ENCODE measurements at regions not wholly inside any gene's neighbourhood (a gene's known extent, or its start where the extent isn't known, plus 50 kb on each side); places are given as distances from the start of the nearest gene placed in this dataset.

DNA sequence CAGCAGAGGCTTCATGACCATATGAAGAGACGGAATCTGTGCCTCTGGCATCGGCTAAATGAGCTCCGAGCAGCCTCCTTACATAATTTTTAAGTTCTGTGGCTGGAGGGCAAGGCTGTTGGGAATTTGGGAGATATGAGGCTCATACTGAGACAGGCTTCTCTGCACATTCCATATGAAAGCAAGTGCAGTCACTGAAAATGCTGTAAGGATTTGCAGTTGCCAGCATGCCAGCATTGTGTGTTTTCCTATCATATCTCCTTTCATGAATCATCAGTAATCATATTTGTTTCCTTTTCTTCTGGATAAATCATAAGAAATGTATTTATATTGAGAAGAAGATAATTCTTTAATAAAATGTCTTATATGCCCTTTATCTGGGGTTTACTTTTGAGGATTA, 775.4 kb downstream of the SEMA5A start:
- Histone ChIP-seq H3K4me3 (no peak overlapping the region), H3K4me1 (replicated peaks) (no peaks in the 10 kb centered on the region; the same call in 1 of the 2 replicates), H3K27ac (no peak overlapping the region), H3K9me3 (replicated peaks) (no peaks in the 10 kb centered on the region), H3K36me3 (no peaks in the 10 kb centered on the region), H3K27me3 (replicated peaks) (no peaks in the 10 kb centered on the region)
- no peak for DNase-seq (ENCODE audit: low read depth in 1 of 2, low spot score in 2 of 2)

DNA sequence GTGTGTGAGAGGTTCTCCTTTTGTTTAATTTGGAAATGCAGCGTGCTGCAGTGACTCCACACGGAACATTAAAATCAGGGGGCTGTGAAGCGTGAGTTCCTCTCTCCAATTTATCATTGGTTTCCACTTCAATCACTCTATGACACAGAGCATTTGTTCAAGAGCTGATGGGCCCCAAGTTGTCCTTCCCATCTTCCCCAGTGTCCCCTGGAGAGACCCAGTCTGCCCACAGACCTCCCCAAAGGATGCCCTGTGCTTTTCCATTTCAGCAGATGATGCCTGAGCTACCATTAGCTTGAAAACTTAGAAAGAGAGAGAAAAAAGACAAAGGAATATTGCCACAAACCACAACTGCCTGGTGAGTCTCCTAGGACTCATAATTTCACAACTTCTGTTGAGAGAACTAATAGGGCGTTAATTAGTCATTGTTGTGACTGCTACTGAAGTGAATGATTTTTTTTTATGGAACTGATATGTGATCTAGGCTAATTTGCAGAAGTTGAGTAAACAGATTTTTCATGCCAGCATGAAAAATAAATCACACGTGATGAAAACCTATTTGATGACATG, 772.7 kb downstream of the SEMA5A start:
- Histone ChIP-seq H3K4me1 (replicated peaks) (no peaks in the 10 kb centered on the region; the same call in 1 of the 2 replicates), H3K36me3 (no peaks in the 10 kb centered on the region), H3K27me3 (replicated peaks) (no peaks in the 10 kb centered on the region), H3K4me3 (no peak overlapping the region), H3K9me3 (replicated peaks) (no peaks in the 10 kb centered on the region), H3K27ac (no peak overlapping the region)
- no peak for DNase-seq (ENCODE audit: low read depth in 1 of 2, low spot score in 2 of 2)

DNA sequence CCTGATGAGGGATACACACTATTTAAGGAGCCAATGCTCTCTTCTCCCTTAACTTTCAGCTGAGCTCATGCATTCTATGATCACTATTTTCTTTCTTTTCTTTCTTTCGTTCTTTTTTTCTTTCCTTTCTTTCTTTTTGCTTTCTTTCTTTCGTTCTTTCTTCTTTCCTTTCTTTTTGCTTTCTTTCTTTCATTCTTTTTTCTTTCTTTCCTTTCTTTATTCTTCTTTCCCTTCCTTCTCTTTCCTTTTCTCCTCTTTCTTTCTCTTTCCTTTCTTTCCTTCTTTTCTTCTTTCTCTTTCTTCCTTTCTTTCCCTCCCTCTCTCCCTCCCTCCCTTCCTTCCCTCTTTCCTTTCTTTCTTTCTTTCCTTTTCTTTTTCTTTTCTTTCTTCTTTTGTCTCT, 761.2 kb downstream of the SEMA5A start:
- no peaks in the 10 kb centered on the region for H3K27me3 ChIP-seq (replicated peaks)
- H3K4me1 ChIP-seq (replicated peaks) = no peaks in the 10 kb centered on the region; the same call in 1 of the 2 replicates
- no peak for DNase-seq (ENCODE audit: low read depth in 1 of 2, low spot score in 2 of 2)
- H3K4me3 ChIP-seq = no peak overlapping the region
- no peak overlapping the region for H3K27ac ChIP-seq
- H3K36me3 ChIP-seq = no peaks in the 10 kb centered on the region
- H3K9me3 ChIP-seq (replicated peaks) = no peaks in the 10 kb centered on the region

DNA sequence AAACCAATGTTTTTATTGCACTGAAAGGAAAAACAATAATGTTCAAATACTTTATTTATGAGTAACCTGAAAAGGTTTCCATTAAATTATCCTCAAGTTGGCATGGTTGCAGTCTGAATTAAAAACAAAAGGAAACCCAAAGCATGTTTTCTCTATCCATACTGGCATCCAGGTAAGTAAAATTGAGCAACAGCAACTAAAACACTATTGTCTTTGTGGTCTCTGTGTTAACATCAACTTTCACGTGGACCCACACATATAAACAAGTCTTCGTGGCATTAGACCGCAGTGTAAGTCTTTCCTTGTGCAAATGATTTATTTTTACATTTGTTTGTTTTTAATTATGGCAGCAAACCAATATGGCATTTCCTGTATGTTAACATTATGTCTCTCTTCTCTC, 757.6 kb downstream of the SEMA5A start:
- no peaks in the 10 kb centered on the region for H3K27me3 ChIP-seq (replicated peaks)
- no peaks in the 10 kb centered on the region for H3K9me3 ChIP-seq (replicated peaks)
- no peaks in the 10 kb centered on the region; the same call in 1 of the 2 replicates for H3K4me1 ChIP-seq (replicated peaks)
- H3K27ac ChIP-seq = no peak overlapping the region
- no peak for DNase-seq (ENCODE audit: low read depth in 1 of 2, low spot score in 2 of 2)
- no peak overlapping the region for H3K4me3 ChIP-seq
- no peaks in the 10 kb centered on the region for H3K36me3 ChIP-seq

DNA sequence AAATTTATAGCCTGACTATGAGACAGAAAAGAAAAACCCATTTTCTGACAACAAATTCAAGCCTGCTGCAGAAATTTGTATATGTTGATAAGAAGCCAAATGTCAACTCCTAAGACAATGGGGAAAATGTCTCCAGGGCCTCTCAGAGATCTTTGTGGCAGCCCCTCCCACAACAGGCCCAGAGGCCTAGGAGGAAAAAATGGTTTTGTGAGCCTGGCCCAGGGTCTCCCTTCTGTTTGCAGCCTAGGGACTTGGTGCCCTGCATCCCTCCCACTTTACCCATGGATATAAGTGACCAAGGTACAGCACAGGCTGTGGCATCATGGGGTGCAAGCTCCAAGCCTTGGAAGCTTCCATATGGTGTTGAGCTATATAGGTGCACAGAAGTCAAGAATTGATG, 740.2 kb downstream of the SEMA5A start:
- no peaks in the 10 kb centered on the region for H3K4me1 ChIP-seq (replicated peaks)
- H3K27ac ChIP-seq = no peak overlapping the region
- no peaks in the 10 kb centered on the region for H3K27me3 ChIP-seq (replicated peaks)
- DNase-seq (ENCODE audit: low read depth in 1 of 2, low spot score in 2 of 2) = no peak
- no peaks in the 10 kb centered on the region for H3K36me3 ChIP-seq
- no peak overlapping the region for H3K4me3 ChIP-seq
- peaks cover 3% of the 10 kb centered on the region; the same call in 1 of the 2 replicates for H3K9me3 ChIP-seq (replicated peaks)

DNA sequence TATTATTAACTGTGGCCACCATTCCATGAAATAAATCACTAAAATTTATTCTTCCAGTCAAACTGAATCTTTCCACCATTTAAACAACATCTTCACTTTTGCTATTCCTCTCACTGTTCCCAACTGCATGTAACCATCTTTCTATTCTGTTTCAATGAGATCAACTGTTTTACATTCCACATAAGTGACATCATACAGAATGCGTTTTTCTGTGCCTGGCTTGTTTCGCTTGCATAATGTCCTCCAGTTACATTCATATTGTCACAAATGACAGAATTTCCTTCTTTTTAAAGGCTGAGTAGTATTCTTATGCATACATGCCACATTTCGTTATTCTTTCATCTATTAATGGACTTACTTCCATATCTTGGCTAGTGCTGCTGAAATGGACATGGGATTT, 738.2 kb downstream of the SEMA5A start:
- Histone ChIP-seq H3K4me3 (no peak overlapping the region), H3K4me1 (replicated peaks) (no peaks in the 10 kb centered on the region), H3K36me3 (no peaks in the 10 kb centered on the region), H3K27ac (no peak overlapping the region), H3K27me3 (replicated peaks) (no peaks in the 10 kb centered on the region), H3K9me3 (replicated peaks) (peaks cover 3% of the 10 kb centered on the region; the same call in 1 of the 2 replicates)
- no peak for DNase-seq (ENCODE audit: low read depth in 1 of 2, low spot score in 2 of 2)

DNA sequence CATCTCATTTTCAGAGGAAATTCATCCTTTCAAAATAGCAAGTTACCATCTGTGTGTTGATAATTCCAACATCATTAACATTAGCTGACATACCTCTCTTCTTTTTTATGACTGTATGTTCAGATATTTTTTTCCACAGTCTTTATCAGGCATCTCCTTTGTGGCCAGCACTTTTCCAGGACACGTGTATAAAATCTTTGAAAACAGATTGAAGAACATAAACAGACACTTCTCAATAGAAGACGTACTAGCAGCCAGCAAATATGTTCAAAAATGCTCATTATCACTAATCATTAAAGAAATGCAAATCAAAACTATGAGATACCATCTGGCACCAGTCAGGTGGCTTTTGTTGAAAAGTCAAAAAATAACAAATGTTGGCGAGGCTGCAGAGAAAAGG, 734.3 kb downstream of the SEMA5A start:
- DNase-seq (ENCODE audit: low read depth in 1 of 2, low spot score in 2 of 2) = no peak

DNA sequence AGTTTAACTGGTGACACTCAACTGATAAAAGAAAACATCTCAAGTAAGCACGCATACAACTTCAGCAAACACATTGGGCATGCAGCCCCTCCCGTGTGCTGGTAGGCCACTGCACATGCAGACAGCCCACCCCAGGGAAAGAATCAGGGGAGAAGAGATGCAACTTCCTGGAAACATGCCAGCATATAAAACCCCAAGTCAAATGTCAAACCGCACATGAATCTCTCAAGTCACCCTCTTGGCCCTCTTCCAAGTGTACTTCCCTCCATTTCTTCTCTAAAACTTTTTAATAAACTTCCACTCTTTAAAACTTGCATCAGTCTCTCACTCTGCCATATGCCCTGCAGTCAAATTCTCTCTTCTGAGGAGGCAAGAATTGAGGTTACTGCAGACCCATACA, 732.7 kb downstream of the SEMA5A start:
- no peak for DNase-seq (ENCODE audit: low read depth in 1 of 2, low spot score in 2 of 2)
- Histone ChIP-seq H3K27me3 (replicated peaks) (no peaks in the 10 kb centered on the region), H3K9me3 (replicated peaks) (no peaks in the 10 kb centered on the region; the same call in 1 of the 2 replicates), H3K27ac (no peak overlapping the region), H3K4me1 (replicated peaks) (no peaks in the 10 kb centered on the region), H3K4me3 (no peak overlapping the region), H3K36me3 (no peaks in the 10 kb centered on the region)

More for the DNA sequence above, 734.3 kb downstream of the SEMA5A start:
- H3K4me1 ChIP-seq (replicated peaks) = no peaks in the 10 kb centered on the region
- no peaks in the 10 kb centered on the region; the same call in 1 of the 2 replicates for H3K9me3 ChIP-seq (replicated peaks)
- H3K36me3 ChIP-seq = no peaks in the 10 kb centered on the region
- H3K4me3 ChIP-seq = no peak overlapping the region
- no peaks in the 10 kb centered on the region for H3K27me3 ChIP-seq (replicated peaks)
- no peak overlapping the region for H3K27ac ChIP-seq

DNA sequence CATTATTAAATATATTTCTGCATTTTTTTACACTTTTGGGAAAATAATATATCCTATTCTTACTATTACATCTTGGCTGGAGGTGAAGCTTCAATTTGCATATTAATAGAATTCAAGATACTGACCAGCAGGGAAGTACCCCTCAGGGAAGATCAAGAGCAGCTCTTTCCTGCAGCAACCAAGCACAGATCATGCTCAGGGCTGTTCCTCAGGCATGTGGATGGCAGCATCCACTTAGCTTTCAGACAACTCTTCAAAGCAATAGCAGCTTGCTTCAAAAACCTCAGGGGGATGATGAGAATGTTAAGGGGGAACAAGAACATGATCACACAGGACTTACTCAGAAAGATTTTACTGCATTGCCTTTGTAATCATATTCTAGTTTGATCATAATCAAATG, 731.8 kb downstream of the SEMA5A start:
- DNase-seq (ENCODE audit: low read depth in 1 of 2, low spot score in 2 of 2) = no peak
- H3K36me3 ChIP-seq = no peaks in the 10 kb centered on the region
- no peak overlapping the region for H3K4me3 ChIP-seq
- no peaks in the 10 kb centered on the region; the same call in 1 of the 2 replicates for H3K9me3 ChIP-seq (replicated peaks)
- H3K4me1 ChIP-seq (replicated peaks) = no peaks in the 10 kb centered on the region
- no peaks in the 10 kb centered on the region for H3K27me3 ChIP-seq (replicated peaks)
- no peak overlapping the region for H3K27ac ChIP-seq

DNA sequence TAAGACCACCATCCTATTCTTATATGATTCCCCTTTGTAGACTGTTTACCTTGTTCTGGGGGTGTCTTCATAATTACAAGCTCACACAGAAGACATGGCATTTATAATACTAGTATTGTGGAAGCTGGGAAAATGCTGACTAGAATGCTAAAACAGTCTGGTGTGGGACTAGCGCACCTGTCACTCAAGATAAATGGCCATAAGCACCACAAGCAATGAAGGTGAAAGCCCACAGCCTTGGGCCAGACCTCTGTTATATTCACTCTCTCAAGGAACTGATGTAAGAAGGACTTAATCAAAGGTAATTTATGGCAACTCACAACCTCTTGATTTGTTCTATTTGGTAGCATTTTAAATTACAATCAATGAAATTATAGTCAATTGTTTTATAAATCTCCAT, 721.5 kb downstream of the SEMA5A start:
- H3K27me3 ChIP-seq (replicated peaks) = no peaks in the 10 kb centered on the region
- DNase-seq (ENCODE audit: low read depth in 1 of 2, low spot score in 2 of 2) = no peak
- H3K9me3 ChIP-seq (replicated peaks) = no peaks in the 10 kb centered on the region; the same call in 1 of the 2 replicates
- no peaks in the 10 kb centered on the region for H3K36me3 ChIP-seq
- H3K4me1 ChIP-seq (replicated peaks) = peaks cover 27% of the 10 kb centered on the region
- H3K4me3 ChIP-seq = no peak overlapping the region
- H3K27ac ChIP-seq = no peak overlapping the region

DNA sequence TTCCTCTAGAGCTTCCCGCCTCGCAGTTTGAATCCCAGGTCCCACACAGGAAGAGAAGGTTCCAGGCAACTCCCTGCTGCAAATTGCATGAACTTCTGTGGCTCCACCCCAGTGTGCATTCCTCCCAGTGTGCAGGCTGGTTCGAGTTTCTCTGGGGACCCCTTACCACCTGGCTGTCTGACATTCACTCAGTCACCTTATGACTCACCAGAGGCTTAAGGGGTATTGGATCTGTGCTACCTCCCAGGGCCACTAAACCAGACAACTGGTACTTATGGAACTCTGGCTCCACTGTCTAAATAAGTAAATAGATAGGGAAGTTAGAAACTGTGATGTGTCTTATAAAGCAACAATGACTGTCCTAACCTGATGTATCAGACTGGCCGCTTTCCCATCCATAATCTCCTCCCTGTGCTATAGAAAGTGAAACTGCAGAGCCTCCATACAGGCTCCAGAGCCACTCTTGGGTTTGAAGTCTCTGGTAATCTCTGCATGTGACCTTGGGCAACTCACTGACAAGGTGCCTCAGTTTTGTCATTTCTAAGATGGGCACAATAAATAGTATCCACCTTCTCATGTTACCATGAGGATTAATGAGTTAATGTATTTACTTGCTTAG, 720.6 kb downstream of the SEMA5A start:
- Histone ChIP-seq H3K36me3 (no peaks in the 10 kb centered on the region), H3K4me1 (replicated peaks) (peaks cover 36% of the 10 kb centered on the region), H3K4me3 (no peak overlapping the region), H3K27me3 (replicated peaks) (no peaks in the 10 kb centered on the region), H3K27ac (no peak overlapping the region), H3K9me3 (replicated peaks) (no peaks in the 10 kb centered on the region; the same call in 1 of the 2 replicates)
- no peak for DNase-seq (ENCODE audit: low read depth in 1 of 2, low spot score in 2 of 2)

DNA sequence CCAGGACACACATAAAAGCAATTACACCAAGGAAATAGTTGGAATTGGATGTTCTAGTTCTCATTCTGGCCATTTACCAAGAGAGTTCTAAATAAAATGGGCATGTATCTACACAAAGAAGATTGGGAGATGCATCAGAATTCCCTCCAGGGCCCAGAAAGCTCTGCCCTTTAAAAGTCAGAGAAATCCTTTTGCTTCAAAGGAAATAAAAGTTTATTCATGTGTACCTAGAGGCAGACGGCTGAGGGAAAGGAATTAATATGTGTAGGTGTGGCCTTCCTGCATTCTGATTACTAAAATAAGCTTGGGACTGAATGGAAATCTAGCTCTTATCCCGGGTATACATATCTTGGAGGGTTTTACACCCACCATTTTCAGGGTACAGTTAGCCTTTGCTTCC, 719.4 kb downstream of the SEMA5A start:
- H3K4me1 ChIP-seq (replicated peaks) = peaks cover 36% of the 10 kb centered on the region
- no peak for DNase-seq (ENCODE audit: low read depth in 1 of 2, low spot score in 2 of 2)

DNA sequence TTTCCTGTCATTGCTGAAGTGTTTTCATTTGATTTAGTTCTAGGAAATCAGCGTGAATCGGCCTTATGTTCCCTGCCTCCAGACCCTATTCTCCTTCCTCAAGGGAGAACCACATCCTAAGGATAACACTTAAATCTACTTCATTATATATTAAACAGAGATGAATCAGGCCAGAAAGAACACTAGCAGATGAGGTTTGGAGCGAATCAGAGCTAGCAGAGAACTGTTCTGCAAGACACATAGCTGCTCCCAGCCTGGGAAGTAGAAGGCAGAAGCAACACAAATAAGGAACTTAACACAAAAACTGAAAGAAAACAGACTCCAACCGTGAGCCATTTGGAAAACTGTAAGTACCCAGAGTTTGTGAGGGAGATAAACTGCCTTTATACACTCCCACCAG, 718.2 kb downstream of the SEMA5A start:
- Histone ChIP-seq H3K36me3 (no peaks in the 10 kb centered on the region), H3K27ac (peak overlapping the region; percentile 75; the same call in 1 of the 2 replicates), H3K9me3 (replicated peaks) (peaks cover 3% of the 10 kb centered on the region; the same call in 1 of the 2 replicates), H3K27me3 (replicated peaks) (no peaks in the 10 kb centered on the region), H3K4me1 (replicated peaks) (peaks cover 36% of the 10 kb centered on the region), H3K4me3 (no peak overlapping the region)
- no peak for DNase-seq (ENCODE audit: low read depth in 1 of 2, low spot score in 2 of 2)

More for the DNA sequence above, 719.4 kb downstream of the SEMA5A start:
- no peaks in the 10 kb centered on the region for H3K27me3 ChIP-seq (replicated peaks)
- no peak overlapping the region for H3K27ac ChIP-seq
- no peak overlapping the region for H3K4me3 ChIP-seq
- H3K9me3 ChIP-seq (replicated peaks) = peaks cover 3% of the 10 kb centered on the region; the same call in 1 of the 2 replicates
- H3K36me3 ChIP-seq = no peaks in the 10 kb centered on the region

DNA sequence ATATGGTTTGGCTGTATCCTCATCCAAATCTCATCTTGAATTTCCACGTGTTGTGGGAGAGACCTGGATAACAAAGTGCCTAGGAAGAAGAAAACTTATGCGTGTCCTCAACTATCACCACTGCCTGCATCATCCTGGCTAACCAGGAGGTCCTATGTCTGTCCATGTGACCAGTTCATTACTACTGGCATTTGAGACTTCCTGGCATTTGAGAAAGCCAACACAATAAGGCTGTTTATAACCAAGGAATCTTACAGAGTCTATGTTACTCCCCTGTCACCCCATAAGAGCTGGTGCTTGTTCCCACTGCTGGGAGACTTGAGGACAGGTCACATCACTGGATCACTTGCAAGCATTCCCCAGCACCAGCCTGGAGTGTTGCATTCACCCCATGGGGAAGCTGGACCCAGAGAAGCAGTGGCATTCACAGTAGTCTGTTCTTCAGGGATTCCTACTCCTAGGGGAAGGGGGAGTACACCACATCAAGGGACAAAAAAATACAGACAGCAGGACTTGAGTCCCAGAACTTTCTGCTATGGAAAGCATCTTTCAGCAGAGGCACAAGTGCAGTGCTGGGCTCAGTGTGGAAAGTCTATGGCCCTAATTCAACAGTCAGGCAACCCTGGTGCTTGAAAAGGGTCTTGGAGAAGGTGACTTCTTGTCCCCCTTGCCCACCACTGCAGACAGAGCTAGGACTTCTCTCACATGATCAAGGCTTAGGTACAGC, 717.1 kb downstream of the SEMA5A start:
- H3K36me3 ChIP-seq = no peaks in the 10 kb centered on the region
- DNase-seq (ENCODE audit: low read depth in 1 of 2, low spot score in 2 of 2) = peak in 1 of 2 experiments; percentile 54
- no peak overlapping the region for H3K4me3 ChIP-seq
- peaks cover 36% of the 10 kb centered on the region for H3K4me1 ChIP-seq (replicated peaks)
- no peaks in the 10 kb centered on the region for H3K27me3 ChIP-seq (replicated peaks)
- peaks cover 3% of the 10 kb centered on the region; the same call in 1 of the 2 replicates for H3K9me3 ChIP-seq (replicated peaks)
- peak overlapping the region; percentile 75 for H3K27ac ChIP-seq
